Spinal cord (tissue), 9 donors: ENCODE measurements at regions not wholly inside any gene's neighbourhood (a gene's known extent, or its start where the extent isn't known, plus 50 kb on each side); places are given as distances from the start of the nearest gene placed in this dataset.
"Not testable (repeated sequence)": the region's sequence is repeated elsewhere in the genome, so short reads cannot be mapped to it uniquely, and the experiment has no call there.

Experiments
- DNase-seq, 6 donors: peaks; one replicate each; pipeline versions ENCODE4 v3.0.0 to v3.0.0-alpha.2; 2013 to 2015; ENCODE audit warnings: low spot score in 6 of 6, low read depth in 4 of 6
- H3K27ac ChIP-seq: one replicate; pipeline ENCODE4 v1.5.1; 2013; ENCODE audit warnings: low read depth, low read length, control low read depth
- H3K27me3 ChIP-seq: one replicate; pipeline ENCODE4 v1.6.1; 2013; ENCODE audit warnings: low read length; ENCODE audit not compliant: control insufficient read depth, insufficient read depth
- H3K36me3 ChIP-seq: one replicate; pipeline ENCODE4 v1.6.1; 2013; ENCODE audit warnings: low read length; ENCODE audit not compliant: control insufficient read depth, insufficient read depth
- H3K4me1 ChIP-seq: one replicate; pipeline ENCODE4 v1.6.1; 2013; ENCODE audit warnings: low read length; ENCODE audit not compliant: control insufficient read depth, insufficient read depth
- H3K4me3 ChIP-seq: one replicate; pipeline ENCODE4 v1.5.1; 2013; ENCODE audit warnings: low read depth, low read length, control low read depth
- H3K9me3 ChIP-seq: one replicate; pipeline ENCODE4 v1.6.1; 2013; ENCODE audit warnings: low read length; ENCODE audit not compliant: control insufficient read depth, insufficient read depth
- WGBS: methylation state at CpG from one replicate; pipeline ENCODE4 v1.1.5; 2013; ENCODE audit warnings: missing lambda C conversion rate; ENCODE audit not compliant: insufficient coverage; 5-methylcytosine and 5-hydroxymethylcytosine counted together
- donor health status: healthy.

DNA sequence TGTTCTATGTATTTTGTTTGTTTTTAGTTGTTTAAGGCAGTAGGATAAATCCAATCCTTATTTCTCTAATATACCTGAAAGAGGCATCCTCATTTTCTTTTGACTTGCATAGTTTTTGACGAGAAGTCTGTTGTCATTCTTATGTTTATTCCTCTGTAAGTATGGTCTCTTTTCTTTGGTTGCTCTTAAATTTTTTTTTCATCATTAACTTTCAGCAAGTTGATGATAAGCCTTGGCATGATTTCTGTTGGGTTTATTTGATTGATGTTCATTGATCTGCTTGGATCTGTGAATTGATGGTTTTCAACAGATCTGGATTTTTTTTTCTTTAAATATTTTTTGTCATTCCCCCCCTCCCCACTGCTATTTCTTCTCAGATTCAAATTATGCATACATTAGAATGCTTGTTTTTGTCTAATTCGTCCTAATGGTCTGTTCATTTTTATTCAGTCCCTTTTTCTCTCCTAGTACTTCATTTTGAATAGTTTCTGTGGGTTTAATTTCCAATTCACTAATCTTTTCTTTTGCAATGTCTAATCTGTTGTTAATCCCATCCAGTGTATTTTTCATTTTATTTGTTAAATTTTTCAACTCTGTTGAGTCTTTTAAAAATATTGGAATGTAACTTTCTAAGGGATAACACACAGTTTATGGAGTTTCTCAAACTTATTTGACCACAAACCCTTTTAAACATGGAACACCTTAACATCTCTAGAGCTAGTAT, 495.9 kb downstream of the CSNK1G3 start:
- Histone ChIP-seq H3K27ac (no peak overlapping the region), H3K4me3 (no peak overlapping the region), H3K36me3 (no peaks in the 10 kb centered on the region), H3K27me3 (no peaks in the 10 kb centered on the region), H3K4me1 (no peaks in the 10 kb centered on the region), H3K9me3 (peaks cover 21% of the 10 kb centered on the region)
- WGBS = no CpG with 5 or more reads among the region's 2 CpGs
- DNase-seq = no peak

DNA sequence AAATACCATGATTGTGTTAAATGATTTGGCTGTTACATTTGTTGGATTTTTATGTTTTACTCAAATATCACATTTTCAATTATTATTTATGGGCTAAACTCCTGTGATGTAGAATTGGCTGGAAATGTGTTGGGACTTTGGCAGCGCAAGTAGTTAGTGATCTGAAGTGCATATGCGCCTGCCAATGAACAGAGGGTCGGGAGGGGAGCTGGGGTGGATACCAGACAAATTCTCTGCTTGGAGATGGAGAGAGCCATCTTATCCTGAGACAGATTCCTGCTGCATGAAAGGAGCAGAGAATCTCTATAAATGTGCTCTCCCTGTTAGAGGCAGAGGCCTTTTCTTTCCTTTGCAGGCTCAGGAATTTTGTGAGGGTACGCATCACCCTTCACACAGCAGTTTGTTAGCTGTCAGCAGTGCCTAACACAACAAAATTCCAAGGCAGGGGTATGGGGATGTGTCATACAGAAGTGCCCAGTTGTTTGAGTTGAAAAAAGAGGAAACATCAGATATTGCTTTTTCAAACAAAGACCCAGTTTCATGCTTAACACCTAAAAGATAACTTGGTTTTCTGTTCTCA, 489.1 kb downstream of the CSNK1G3 start:
- WGBS = 39% methylated on average over 3 of the region's 4 CpGs
- DNase-seq = peak in 2 of 6 donors; percentile 77 to 90

DNA sequence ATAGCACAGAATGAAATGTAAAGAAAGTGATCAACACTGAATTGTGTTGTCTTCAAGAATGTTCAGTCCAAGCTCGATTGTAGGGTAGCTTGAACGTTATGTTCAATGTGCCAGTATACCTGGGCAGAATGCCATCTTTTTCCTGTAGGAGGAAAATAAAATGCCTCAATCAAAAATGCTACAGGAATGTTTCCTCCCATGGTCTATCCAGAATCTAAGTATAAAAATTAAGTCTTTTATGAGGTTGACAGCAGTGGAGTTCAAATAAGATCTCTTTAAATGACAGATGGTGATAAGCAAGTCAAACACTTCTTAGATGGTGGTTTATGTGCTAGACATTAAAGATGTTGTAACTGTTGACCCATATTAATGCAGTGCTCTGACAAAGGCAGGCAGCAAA, 488.6 kb downstream of the CSNK1G3 start:
- Histone ChIP-seq H3K27me3 (no peaks in the 10 kb centered on the region), H3K36me3 (no peaks in the 10 kb centered on the region), H3K4me3 (no peak overlapping the region), H3K9me3 (no peaks in the 10 kb centered on the region), H3K4me1 (peaks cover 7% of the 10 kb centered on the region), H3K27ac (peak overlapping the region; percentile 68)
- DNase-seq = peak in 2 of 6 donors; percentile 82 to 86
- WGBS = no CpG with 5 or more reads among the region's 2 CpGs

More for the DNA sequence above, 489.1 kb downstream of the CSNK1G3 start:
- Histone ChIP-seq H3K27me3 (no peaks in the 10 kb centered on the region), H3K36me3 (no peaks in the 10 kb centered on the region), H3K4me3 (no peak overlapping the region), H3K9me3 (peaks cover 3% of the 10 kb centered on the region), H3K4me1 (peaks cover 7% of the 10 kb centered on the region), H3K27ac (peak overlapping the region; percentile 50)

DNA sequence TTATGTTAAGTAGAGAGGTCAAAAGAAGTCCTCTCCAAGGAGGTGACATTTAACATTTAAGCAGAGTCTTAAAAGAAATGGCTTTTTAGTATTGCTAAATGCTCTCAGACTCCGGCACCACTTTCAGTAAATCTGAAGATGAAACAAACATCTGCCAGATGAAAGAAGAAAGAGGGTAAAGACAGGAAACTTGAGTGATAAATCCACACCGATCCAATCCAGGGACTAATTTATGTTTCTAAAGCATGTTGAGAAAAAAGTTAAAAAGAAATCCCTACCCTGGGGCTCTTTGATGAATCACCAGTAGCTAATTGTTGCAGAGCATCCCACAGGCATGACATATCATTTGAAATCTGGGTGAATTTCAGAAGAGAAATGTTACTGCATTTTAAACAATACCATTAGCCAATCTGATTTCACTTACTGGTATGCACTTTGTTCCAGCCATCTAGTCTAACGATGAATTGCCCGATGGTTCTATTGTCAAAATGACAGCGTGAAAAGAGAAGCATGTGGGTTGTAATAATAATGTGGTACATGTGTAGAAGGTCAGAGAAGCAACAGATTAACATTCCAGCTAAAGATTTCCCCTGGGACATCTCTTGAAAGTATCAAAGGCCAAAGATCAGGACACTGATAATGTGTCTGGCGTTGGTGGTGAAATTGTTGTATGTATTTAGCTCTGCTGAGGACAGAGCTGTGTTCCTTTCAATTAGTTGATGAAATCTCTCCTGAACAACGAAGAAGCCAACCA, 485.7 kb downstream of the CSNK1G3 start:
- H3K4me3 ChIP-seq = no peak overlapping the region
- no peak overlapping the region for H3K27ac ChIP-seq
- DNase-seq = peak in 2 of 6 donors; percentile 24 to 57
- 10% methylated on average over 1 of the region's 7 CpGs for WGBS
- peaks cover 7% of the 10 kb centered on the region for H3K4me1 ChIP-seq
- no peaks in the 10 kb centered on the region for H3K9me3 ChIP-seq
- no peaks in the 10 kb centered on the region for H3K27me3 ChIP-seq
- H3K36me3 ChIP-seq = no peaks in the 10 kb centered on the region

DNA sequence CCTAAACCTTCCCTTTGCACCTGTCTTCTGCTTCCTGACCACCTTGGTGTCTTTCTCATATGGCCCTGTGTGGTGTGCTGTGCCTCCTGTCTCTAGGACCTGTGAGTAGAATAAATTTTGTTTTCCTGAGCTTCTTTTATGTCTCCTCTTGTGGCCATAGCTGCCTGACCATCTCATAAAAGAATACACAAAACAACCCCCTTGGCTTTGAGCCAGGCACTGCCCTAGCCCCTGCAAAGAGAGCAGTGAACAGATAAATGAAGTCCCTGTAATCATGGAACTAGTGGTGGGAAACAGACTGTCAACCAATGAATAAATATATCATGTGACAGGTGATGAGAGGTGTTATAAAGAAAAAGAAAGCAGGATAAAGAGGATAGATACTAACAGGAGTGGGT, 485.1 kb downstream of the CSNK1G3 start:
- Histone ChIP-seq H3K27me3 (no peaks in the 10 kb centered on the region), H3K36me3 (no peaks in the 10 kb centered on the region), H3K27ac (no peak overlapping the region), H3K4me1 (peaks cover 7% of the 10 kb centered on the region), H3K4me3 (no peak overlapping the region), H3K9me3 (no peaks in the 10 kb centered on the region)
- peak in 2 of 6 donors; percentile 21 to 58 for DNase-seq

DNA sequence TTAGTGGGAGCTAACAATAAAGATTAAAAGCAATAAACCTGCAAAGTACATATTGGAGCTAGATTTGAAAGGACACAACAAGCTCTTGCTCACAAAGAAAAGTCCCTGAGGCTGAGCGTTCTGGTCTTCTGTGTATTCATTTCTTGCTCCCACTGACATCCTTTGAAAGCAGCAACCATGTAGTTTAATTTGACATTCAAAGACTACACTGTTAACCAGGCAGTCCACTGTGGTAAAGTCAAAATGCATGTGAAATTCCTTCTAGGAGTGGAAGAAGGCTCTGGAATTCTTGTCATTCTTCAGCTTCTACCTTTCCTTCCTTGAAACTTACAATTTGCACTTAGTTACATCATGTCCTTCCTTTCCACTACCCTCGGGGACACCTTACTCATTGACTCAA, 480.7 kb downstream of the CSNK1G3 start:
- DNase-seq = peak in 1 of 6 donors; percentile 12
- H3K36me3 ChIP-seq = no peaks in the 10 kb centered on the region
- no peak overlapping the region for H3K4me3 ChIP-seq
- H3K9me3 ChIP-seq = no peaks in the 10 kb centered on the region
- H3K4me1 ChIP-seq = peaks cover 7% of the 10 kb centered on the region
- H3K27me3 ChIP-seq = no peaks in the 10 kb centered on the region
- 58% methylated on average over 2 of the region's 2 CpGs for WGBS
- H3K27ac ChIP-seq = no peak overlapping the region

DNA sequence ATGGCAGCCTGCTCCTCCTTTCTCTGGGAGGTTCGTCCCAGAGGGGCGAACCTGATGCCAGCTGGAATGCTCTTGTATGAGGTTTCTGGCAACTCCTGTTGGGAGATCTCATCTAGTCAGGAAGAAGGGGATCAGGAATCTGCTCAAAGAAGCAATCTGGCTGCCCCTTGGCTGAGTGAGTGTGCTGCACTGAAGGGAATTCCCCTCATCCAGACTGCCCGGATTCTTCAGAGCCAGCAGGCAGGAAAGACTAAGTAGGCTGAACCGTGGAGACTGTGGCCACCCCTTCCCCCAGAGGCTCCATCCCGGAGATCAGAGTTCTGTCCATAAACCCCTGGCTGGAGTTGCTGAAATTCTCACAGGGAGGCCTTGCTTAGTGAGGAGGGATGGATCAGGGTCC, 476.0 kb downstream of the CSNK1G3 start:
- Histone ChIP-seq H3K27me3 (no peaks in the 10 kb centered on the region), H3K27ac (no peak overlapping the region), H3K36me3 (no peaks in the 10 kb centered on the region), H3K4me1 (no peaks in the 10 kb centered on the region), H3K9me3 (peaks cover 5% of the 10 kb centered on the region), H3K4me3 (no peak overlapping the region)
- 83% methylated on average over 1 of the region's 5 CpGs for WGBS
- DNase-seq = no peak

DNA sequence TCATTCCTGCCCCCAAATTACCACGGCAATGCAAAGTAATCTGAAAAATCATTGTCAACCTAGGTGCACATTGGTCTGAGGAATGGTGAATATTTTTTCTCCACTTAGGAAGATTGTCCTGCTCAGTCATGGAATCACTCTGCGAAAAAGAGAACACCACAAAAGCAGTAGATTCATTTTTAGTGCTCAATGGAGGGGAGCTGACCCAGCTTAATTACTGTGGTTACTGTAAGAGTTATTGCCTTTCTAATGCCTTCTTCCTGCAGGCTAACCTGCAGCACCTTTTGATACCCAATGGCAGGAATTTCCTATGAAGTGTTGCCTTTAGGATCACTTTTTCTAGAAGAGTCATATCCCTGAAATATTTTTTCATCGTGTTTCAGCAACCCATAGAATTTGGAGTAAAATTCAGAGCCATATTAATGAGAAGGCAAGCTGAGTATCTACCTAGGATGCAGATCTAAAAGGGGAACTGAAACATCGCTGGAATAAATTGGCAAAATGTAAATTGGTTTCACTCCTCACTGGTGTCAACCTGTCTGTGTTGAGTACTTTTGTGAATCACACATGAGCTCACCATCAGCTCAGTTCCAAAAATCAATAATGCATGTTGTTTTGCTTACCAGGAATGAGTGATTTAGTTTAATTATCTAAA, 464.5 kb downstream of the CSNK1G3 start:
- peak in 1 of 6 donors; percentile 37 for DNase-seq
- WGBS = 100% methylated on average over 1 of the region's 4 CpGs

DNA sequence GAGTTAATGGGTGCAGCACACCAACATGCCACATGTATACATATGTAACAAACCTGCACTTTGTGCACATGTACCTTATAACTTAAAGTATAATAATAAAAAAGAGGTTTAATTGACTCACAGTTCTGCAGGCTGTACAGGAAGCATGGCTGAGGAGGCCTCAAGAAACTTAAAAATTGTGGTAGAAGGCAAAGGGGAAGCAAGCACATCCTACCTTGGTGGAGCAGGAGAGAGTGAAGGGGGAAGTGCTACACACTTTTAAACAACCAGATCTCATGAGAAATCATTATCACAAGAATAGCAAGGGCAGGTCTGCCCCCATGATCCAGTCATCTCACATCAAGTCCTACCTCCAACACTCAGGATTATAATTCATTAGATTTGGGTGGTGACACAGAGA, 463.5 kb downstream of the CSNK1G3 start:
- H3K4me1 ChIP-seq, H3K36me3 ChIP-seq, H3K4me3 ChIP-seq, H3K9me3 ChIP-seq, DNase-seq, H3K27me3 ChIP-seq, H3K27ac ChIP-seq: not testable (repeated sequence)

More for the DNA sequence above, 464.5 kb downstream of the CSNK1G3 start:
- Histone ChIP-seq H3K27me3 (no peaks in the 10 kb centered on the region), H3K36me3 (no peaks in the 10 kb centered on the region), H3K4me3 (no peak overlapping the region), H3K27ac (no peak overlapping the region), H3K4me1 (no peaks in the 10 kb centered on the region), H3K9me3 (peaks cover 3% of the 10 kb centered on the region)
